DND-41 (cell line): ENCODE measurements at regions not wholly inside any gene's neighbourhood (a gene's known extent, or its start where the extent isn't known, plus 50 kb on each side); places are given as distances from the start of the nearest gene placed in this dataset.

Experiments used
- ATAC-seq: fragments of 200-7000 bp; cut with Tn5 transposase; 3 replicates; pipeline ENCODE4 v1.9.1; 2021; ENCODE audit warnings: low read depth; ENCODE audit not compliant: insufficient read depth
- DNase-seq: peaks from one replicate; pipeline ENCODE4 v3.0.0-alpha.2; 2020
- H2AFZ ChIP-seq: 2 replicates; pipeline ENCODE4 v1.6.0; 2012; ENCODE audit warnings: low read depth, low read length
- H3K27ac ChIP-seq: 2 replicates; pipeline ENCODE4 v1.5.1; 2012; ENCODE audit warnings: low read length, inconsistent platforms
- H3K27me3 ChIP-seq: fragments of 200-600 bp; sonication (generic); 2 replicates; pipeline ENCODE4 v1.6.0; 2012; ENCODE audit warnings: low read length, mild to moderate bottlenecking, inconsistent platforms; ENCODE audit not compliant: insufficient read depth, poor library complexity
- H3K36me3 ChIP-seq: 2 replicates; pipeline ENCODE4 v1.5.1; 2012; ENCODE audit warnings: low read length, inconsistent platforms; ENCODE audit not compliant: insufficient read depth
- H3K4me1 ChIP-seq: 2 replicates; pipeline ENCODE4 v1.5.1; 2012; ENCODE audit warnings: mild to moderate bottlenecking, low read length; ENCODE audit not compliant: insufficient read depth
- H3K4me2 ChIP-seq: 2 replicates; pipeline ENCODE4 v1.6.0; 2012; ENCODE audit warnings: mild to moderate bottlenecking, moderate library complexity, low read length, inconsistent platforms; ENCODE audit not compliant: insufficient read depth
- H3K4me3 ChIP-seq, 2 experiments: fragments of 200-600 bp in 1 of 2; shearing (Covaris generic) in 1 of 2; 2 replicates each; pipeline ENCODE4 v1.5.1; 2012 to 2016; ENCODE audit warnings: inconsistent platforms in 2 of 2, low read length in 2 of 2, mild to moderate bottlenecking in 2 of 2, low read depth in 1 of 2, moderate library complexity in 1 of 2
- H3K79me2 ChIP-seq: 2 replicates; pipeline ENCODE4 v1.6.0; 2012; ENCODE audit warnings: low read length, inconsistent platforms; ENCODE audit not compliant: insufficient read depth
- H3K9ac ChIP-seq: 2 replicates; pipeline ENCODE4 v1.6.0; 2012; ENCODE audit warnings: low read depth, mild to moderate bottlenecking, inconsistent platforms, low read length, moderate library complexity
- H3K9me3 ChIP-seq: 2 replicates; pipeline ENCODE4 v1.5.1; 2012; ENCODE audit warnings: low read length, moderate library complexity, mild to moderate bottlenecking, inconsistent platforms; ENCODE audit not compliant: insufficient read depth, severe bottlenecking
- H4K20me1 ChIP-seq: 2 replicates; pipeline ENCODE4 v1.6.0; 2012; ENCODE audit warnings: low read length; ENCODE audit not compliant: insufficient read depth
- CTCF ChIP-seq: IDR thresholded peaks from 2 replicates; pipeline ENCODE4 v1.5.1; 2012; ENCODE audit warnings: borderline replicate concordance, low read length, moderate library complexity, mild to moderate bottlenecking; ENCODE audit not compliant: poor library complexity, severe bottlenecking; ENCODE audit errors: extremely low read depth
- EZH2 ChIP-seq: IDR thresholded peaks from 3 replicates; pipeline ENCODE4 v1.6.1; 2012; ENCODE audit warnings: borderline replicate concordance, low read depth, mild to moderate bottlenecking, moderate library complexity, low read length, inconsistent platforms; ENCODE audit not compliant: severe bottlenecking

GRCh38 chr2:71906357-71906973, 241.2 kb downstream of the CYP26B1 start:
- no peaks in the 10 kb centered on the region for H3K79me2 ChIP-seq
- no peak for TF ChIP-seq CTCF
- TF ChIP-seq EZH2: no peak
- ATAC-seq: no peak

GRCh38 chr2:71905205-71905604, 242.5 kb downstream of the CYP26B1 start:
- Histone ChIP-seq H3K4me2 (no peak overlapping the region), H3K9ac (no peak overlapping the region), H4K20me1 (no peaks in the 10 kb centered on the region), H3K4me1 (no peaks in the 10 kb centered on the region), H3K4me3 (no peak overlapping the region), H2AFZ (no peak overlapping the region), H3K27me3 (no peaks in the 10 kb centered on the region), H3K27ac (no peak overlapping the region), H3K9me3 (no peaks in the 10 kb centered on the region), H3K36me3 (no peaks in the 10 kb centered on the region), H3K79me2 (no peaks in the 10 kb centered on the region)
- DNase-seq (no peak), ATAC-seq (no peak)
- TF ChIP-seq EZH2 (no peak), CTCF (no peak)

More at GRCh38 chr2:71906357-71906973, 241.2 kb downstream of the CYP26B1 start:
- H3K4me3 ChIP-seq: no peak overlapping the region
- no peak for DNase-seq
- H3K9me3 ChIP-seq: no peaks in the 10 kb centered on the region
- no peaks in the 10 kb centered on the region for H3K36me3 ChIP-seq
- no peak overlapping the region for H3K9ac ChIP-seq
- H3K27ac ChIP-seq: no peak overlapping the region
- H2AFZ ChIP-seq: no peak overlapping the region
- no peaks in the 10 kb centered on the region for H4K20me1 ChIP-seq
- H3K27me3 ChIP-seq: no peaks in the 10 kb centered on the region
- H3K4me1 ChIP-seq: no peaks in the 10 kb centered on the region
- no peak overlapping the region for H3K4me2 ChIP-seq

DNA sequence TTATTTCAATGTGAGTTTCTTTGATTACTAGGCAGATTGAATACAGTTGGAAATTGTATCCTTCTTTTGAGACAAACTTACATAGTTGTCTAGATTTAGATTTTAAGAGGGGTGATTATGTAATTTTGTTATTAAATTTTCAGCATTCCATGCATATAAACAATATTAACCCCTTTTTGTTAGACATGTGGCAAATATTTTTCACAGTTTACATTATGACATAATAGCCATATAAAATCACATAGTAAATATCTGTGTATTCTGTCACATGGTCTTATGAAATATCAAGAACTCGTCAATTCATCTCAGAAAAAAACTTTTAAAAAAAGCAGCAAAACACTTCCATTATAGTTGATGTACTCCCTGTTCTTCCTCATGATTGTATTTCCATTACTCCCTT, 243.8 kb downstream of the CYP26B1 start:
- Histone ChIP-seq H3K36me3 (no peaks in the 10 kb centered on the region), H3K27ac (no peak overlapping the region), H4K20me1 (no peaks in the 10 kb centered on the region), H3K79me2 (no peaks in the 10 kb centered on the region), H3K4me2 (no peak overlapping the region), H2AFZ (no peak overlapping the region), H3K4me3 (no peak overlapping the region), H3K9me3 (no peaks in the 10 kb centered on the region), H3K4me1 (no peaks in the 10 kb centered on the region), H3K27me3 (no peaks in the 10 kb centered on the region), H3K9ac (no peak overlapping the region)
- ATAC-seq: no peak
- TF ChIP-seq EZH2 (no peak), CTCF (no peak)
- DNase-seq: no peak
